ENCODE measurements at regions not wholly inside any gene's neighbourhood (a gene's known extent, or its start where the extent isn't known, plus 50 kb on each side); places are given as distances from the start of the nearest gene placed in this dataset.

DNA sequence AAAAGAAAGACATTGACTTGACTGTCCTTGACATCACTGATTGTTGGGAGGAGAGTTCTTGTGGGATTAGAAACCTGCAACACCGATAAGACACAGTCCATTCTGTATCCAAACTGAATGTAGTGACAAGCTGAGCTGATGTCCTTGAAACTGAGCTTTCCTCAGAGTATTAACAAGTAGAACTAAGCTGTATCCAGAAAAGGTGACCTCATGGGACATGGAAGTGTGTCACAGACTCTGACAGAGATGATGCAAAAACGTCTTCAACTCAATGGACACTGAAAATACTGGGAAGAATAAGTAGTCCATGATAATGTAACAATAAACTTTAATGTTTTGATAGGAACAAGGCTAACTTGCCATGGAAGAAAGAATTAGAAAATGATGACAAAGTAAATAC is 690.1 kb downstream of the CDH18 start:
- TF ChIP-seq, protein P1, sequence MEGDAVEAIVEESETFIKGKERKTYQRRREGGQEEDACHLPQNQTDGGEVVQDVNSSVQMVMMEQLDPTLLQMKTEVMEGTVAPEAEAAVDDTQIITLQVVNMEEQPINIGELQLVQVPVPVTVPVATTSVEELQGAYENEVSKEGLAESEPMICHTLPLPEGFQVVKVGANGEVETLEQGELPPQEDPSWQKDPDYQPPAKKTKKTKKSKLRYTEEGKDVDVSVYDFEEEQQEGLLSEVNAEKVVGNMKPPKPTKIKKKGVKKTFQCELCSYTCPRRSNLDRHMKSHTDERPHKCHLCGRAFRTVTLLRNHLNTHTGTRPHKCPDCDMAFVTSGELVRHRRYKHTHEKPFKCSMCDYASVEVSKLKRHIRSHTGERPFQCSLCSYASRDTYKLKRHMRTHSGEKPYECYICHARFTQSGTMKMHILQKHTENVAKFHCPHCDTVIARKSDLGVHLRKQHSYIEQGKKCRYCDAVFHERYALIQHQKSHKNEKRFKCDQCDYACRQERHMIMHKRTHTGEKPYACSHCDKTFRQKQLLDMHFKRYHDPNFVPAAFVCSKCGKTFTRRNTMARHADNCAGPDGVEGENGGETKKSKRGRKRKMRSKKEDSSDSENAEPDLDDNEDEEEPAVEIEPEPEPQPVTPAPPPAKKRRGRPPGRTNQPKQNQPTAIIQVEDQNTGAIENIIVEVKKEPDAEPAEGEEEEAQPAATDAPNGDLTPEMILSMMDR (IDR thresholded peaks at IDR 0.05; ENCODE audit: insufficient read depth in 1 of 2, low read depth in 1 of 2, low read length in 1 of 2, severe bottlenecking in 1 of 2, unreplicated experiment in 1 of 2): no peak
- ChIA-PET CTCF (no interaction called here), POLR2A (no interaction called here)

GRCh38 chr5:19301271-19301670 is 686.7 kb downstream of the CDH18 start:
- Histone ChIP-seq H3K4me1 (no peaks in the 10 kb centered on the region), H3K27me3 (replicated peaks; ENCODE audit: control insufficient read depth, insufficient read depth, low read length) (no peaks in the 10 kb centered on the region), H3K9me3 (no peaks in the 10 kb centered on the region), H3K36me3 (ENCODE audit: control insufficient read depth, insufficient read depth, low read length) (no peaks in the 10 kb centered on the region), H3K4me3 (ENCODE audit: low read depth, low read length) (no peak overlapping the region)
- intact Hi-C loops (cut with micrococcal nuclease; ENCODE audit: unreplicated experiment): no loop called here
- Mint-ChIP-seq H3K27me3 (ENCODE audit: insufficient read depth, unreplicated experiment) (no peaks in the 10 kb centered on the region), H3K4me1 (ENCODE audit: low read depth, unreplicated experiment) (no peaks in the 10 kb centered on the region), H3K9me3 (ENCODE audit: unreplicated experiment) (no peaks in the 10 kb centered on the region), H3K36me3 (ENCODE audit: insufficient read depth, unreplicated experiment) (no peaks in the 10 kb centered on the region), H3K4me3 (ENCODE audit: unreplicated experiment) (no peak overlapping the region), H3K27ac (ENCODE audit: unreplicated experiment) (no peak overlapping the region)
- TF ChIP-seq, protein P1 (IDR thresholded peaks at IDR 0.05; ENCODE audit: insufficient read depth in 1 of 2, low read depth in 1 of 2, low read length in 1 of 2, severe bottlenecking in 1 of 2, unreplicated experiment in 1 of 2): no peak
- POLR2A ChIA-PET: no interaction called here
- no peak for DNase-seq
- CTCF ChIA-PET: no interaction called here
- no TSS peak for BruUV-seq (replicated peaks)

More for the DNA sequence above, 690.1 kb downstream of the CDH18 start:
- Mint-ChIP-seq H3K27me3 (ENCODE audit: insufficient read depth, unreplicated experiment) (no peaks in the 10 kb centered on the region), H3K9me3 (ENCODE audit: unreplicated experiment) (no peaks in the 10 kb centered on the region), H3K36me3 (ENCODE audit: insufficient read depth, unreplicated experiment) (no peaks in the 10 kb centered on the region), H3K27ac (ENCODE audit: unreplicated experiment) (no peak overlapping the region), H3K4me3 (ENCODE audit: unreplicated experiment) (no peak overlapping the region), H3K4me1 (ENCODE audit: low read depth, unreplicated experiment) (no peaks in the 10 kb centered on the region)
- Histone ChIP-seq H3K27me3 (replicated peaks; ENCODE audit: control insufficient read depth, insufficient read depth, low read length) (no peaks in the 10 kb centered on the region), H3K9me3 (no peaks in the 10 kb centered on the region; the same call in 1 of the 2 replicates), H3K4me3 (ENCODE audit: low read depth, low read length) (no peak overlapping the region), H3K36me3 (ENCODE audit: control insufficient read depth, insufficient read depth, low read length) (no peaks in the 10 kb centered on the region), H3K4me1 (no peaks in the 10 kb centered on the region)
- no peak for DNase-seq
- BruUV-seq (replicated peaks): no TSS peak
- intact Hi-C loops (cut with micrococcal nuclease; ENCODE audit: unreplicated experiment): no loop called here

DNA sequence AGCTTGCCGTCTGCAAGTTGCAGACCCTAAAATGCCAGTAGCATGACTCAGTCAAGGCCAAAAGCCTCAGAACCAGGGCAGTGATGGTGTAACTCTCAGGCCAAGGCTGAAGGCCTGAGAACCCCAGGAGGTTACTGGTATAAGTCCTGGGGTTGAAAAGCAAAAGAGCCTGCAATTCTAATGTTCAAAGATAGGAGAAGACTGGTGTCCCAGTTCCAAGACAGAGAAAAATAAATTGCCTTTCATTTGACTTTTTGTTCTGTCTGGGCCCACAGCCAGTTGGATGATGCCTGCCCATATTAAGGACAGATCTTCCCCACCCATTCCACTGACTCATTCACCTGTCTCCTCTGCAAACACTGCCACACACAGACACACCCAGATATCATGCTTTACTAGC is 673.2 kb downstream of the CDH18 start:
- TF ChIP-seq, protein P1 (IDR thresholded peaks at IDR 0.05; ENCODE audit: insufficient read depth in 1 of 2, low read depth in 1 of 2, low read length in 1 of 2, severe bottlenecking in 1 of 2, unreplicated experiment in 1 of 2): no peak
- Mint-ChIP-seq H3K27me3 (ENCODE audit: insufficient read depth, unreplicated experiment) (peaks cover 14% of the 10 kb centered on the region), H3K27ac (ENCODE audit: unreplicated experiment) (no peak overlapping the region), H3K9me3 (ENCODE audit: unreplicated experiment) (peaks cover 24% of the 10 kb centered on the region), H3K4me1 (ENCODE audit: low read depth, unreplicated experiment) (no peaks in the 10 kb centered on the region), H3K36me3 (ENCODE audit: insufficient read depth, unreplicated experiment) (no peaks in the 10 kb centered on the region), H3K4me3 (ENCODE audit: unreplicated experiment) (no peak overlapping the region)
- no TSS peak for BruUV-seq (replicated peaks)
- no peaks in the 10 kb centered on the region for H3K9me3 ChIP-seq
- H3K27me3 ChIP-seq (replicated peaks; ENCODE audit: control insufficient read depth, insufficient read depth, low read length): no peaks in the 10 kb centered on the region
- no peak overlapping the region for H3K4me3 ChIP-seq (ENCODE audit: low read depth, low read length)
- ChIA-PET CTCF (no interaction called here), POLR2A (no interaction called here)
- no peaks in the 10 kb centered on the region for H3K36me3 ChIP-seq (ENCODE audit: control insufficient read depth, insufficient read depth, low read length)
- DNase-seq: no peak
- intact Hi-C loops (cut with micrococcal nuclease; ENCODE audit: unreplicated experiment): no loop called here
- H3K4me1 ChIP-seq: no peaks in the 10 kb centered on the region
